ENCODE measurements at regions not wholly inside any gene's neighbourhood (a gene's known extent, or its start where the extent isn't known, plus 50 kb on each side); places are given as distances from the start of the nearest gene placed in this dataset.

DNA sequence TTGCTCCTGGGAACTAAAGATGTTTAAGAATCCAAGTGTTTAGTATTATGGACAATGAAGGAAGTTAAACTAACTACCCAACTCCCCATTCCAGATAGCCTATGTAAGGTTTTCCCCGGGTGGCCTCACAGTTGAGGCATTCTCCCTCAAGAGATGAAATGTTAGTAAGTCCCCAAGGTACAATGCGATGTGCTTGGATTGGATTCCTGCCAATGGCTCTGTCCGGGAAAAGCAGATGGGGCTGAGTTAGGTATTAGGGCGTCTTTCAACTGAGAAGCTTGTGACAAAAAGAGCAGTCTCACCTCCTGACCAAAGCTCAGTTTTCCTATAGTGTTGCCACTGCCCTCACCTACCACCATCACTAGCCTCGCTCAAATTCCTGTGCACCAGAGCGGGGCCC is 64.8 kb upstream of the E2F7 start:
- TF ChIP-seq, protein P1, sequence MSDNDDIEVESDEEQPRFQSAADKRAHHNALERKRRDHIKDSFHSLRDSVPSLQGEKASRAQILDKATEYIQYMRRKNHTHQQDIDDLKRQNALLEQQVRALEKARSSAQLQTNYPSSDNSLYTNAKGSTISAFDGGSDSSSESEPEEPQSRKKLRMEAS (IDR thresholded peaks at IDR 0.05; ENCODE audit: low read depth, low read length) = no peak
- TF ChIP-seq MYC (IDR thresholded peaks at IDR 0.05; ENCODE audit: low read depth, low read length) = no peak
- DNase-seq (ENCODE audit: low read depth) = no peak
- no peak overlapping the region for H3K4me3 ChIP-seq (ENCODE audit: low read depth, low read length)

DNA sequence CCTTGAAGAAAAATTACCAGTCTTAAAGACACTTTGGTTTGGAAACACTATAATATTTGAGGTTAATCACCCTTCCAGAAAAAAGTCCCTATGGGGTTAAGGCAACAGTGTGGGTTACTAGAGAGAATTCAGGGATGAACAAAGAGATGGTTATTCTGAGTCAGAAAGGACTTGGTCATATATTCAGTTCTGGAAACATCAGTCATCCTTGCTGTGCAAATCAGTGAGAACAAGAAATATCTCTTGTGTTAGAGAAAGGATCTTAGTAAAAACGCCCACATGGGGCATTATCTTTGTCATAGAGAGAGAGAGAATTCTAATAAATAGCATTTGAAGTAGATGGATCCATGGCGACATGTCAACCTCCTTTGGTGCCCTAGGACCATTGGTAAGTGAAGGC is 59.4 kb upstream of the E2F7 start:
- no peak for DNase-seq (ENCODE audit: low read depth)
- H3K4me3 ChIP-seq (ENCODE audit: low read depth, low read length) = no peak overlapping the region
- no peak for TF ChIP-seq MYC (IDR thresholded peaks at IDR 0.05; ENCODE audit: low read depth, low read length)
- TF ChIP-seq, protein P1 (IDR thresholded peaks at IDR 0.05; ENCODE audit: low read depth, low read length) = no peak
- TF ChIP-seq, protein P2, sequence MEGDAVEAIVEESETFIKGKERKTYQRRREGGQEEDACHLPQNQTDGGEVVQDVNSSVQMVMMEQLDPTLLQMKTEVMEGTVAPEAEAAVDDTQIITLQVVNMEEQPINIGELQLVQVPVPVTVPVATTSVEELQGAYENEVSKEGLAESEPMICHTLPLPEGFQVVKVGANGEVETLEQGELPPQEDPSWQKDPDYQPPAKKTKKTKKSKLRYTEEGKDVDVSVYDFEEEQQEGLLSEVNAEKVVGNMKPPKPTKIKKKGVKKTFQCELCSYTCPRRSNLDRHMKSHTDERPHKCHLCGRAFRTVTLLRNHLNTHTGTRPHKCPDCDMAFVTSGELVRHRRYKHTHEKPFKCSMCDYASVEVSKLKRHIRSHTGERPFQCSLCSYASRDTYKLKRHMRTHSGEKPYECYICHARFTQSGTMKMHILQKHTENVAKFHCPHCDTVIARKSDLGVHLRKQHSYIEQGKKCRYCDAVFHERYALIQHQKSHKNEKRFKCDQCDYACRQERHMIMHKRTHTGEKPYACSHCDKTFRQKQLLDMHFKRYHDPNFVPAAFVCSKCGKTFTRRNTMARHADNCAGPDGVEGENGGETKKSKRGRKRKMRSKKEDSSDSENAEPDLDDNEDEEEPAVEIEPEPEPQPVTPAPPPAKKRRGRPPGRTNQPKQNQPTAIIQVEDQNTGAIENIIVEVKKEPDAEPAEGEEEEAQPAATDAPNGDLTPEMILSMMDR (IDR thresholded peaks at IDR 0.05; ENCODE audit: low read depth, low read length) = no peak
- no peak for TF ChIP-seq POLR2A (IDR thresholded peaks at IDR 0.05; ENCODE audit: extremely low read depth, insufficient read length)

DNA sequence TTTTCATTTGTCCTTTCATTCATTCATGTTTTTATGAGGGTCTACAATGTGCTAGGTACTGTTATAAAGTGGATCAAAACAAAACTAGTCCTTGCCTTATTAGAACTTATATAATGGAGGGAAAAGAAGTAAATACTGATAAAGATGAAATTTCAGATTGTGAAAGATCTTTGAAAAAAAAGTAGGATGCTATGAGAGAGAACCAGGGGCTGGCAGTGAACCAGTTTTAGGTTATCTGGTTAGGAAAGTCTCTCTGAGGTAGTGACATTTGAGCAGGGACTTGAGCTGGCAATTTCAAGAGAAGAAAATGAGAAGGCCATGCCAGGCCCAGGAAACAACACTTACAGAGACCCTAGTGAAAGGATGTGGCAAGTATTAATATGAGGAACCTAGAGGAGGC is 57.3 kb upstream of the E2F7 start:
- no peak overlapping the region for H3K4me3 ChIP-seq (ENCODE audit: low read depth, low read length)
- DNase-seq (ENCODE audit: low read depth) = no peak
- TF ChIP-seq, protein P2 (IDR thresholded peaks at IDR 0.05; ENCODE audit: low read depth, low read length) = no peak
- TF ChIP-seq MYC (IDR thresholded peaks at IDR 0.05; ENCODE audit: low read depth, low read length) (no peak), POLR2A (IDR thresholded peaks at IDR 0.05; ENCODE audit: extremely low read depth, insufficient read length) (no peak)
- TF ChIP-seq, protein P1 (IDR thresholded peaks at IDR 0.05; ENCODE audit: low read depth, low read length) = no peak

DNA sequence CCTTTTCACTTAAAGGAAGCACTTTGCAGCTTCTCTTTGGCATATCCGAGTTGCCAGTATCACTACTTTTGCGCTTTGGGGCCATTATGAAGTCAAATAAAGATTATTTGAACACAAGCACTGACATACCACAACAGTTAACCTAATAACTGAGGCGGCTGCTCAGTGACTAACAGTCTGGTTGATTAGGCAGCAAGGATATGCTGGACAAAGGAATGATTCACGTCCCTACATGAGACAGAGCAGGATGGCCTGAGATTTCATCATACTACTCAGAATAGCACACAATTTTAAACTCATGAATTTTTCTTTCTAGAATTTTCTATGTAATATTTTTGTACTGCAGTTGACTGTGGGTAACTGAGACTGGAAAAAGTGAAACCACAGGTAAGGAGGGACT is 56.9 kb upstream of the E2F7 start:
- no peak for DNase-seq (ENCODE audit: low read depth)
- H3K4me3 ChIP-seq (ENCODE audit: low read depth, low read length) = no peak overlapping the region
- TF ChIP-seq MYC (IDR thresholded peaks at IDR 0.05; ENCODE audit: low read depth, low read length) (no peak), POLR2A (IDR thresholded peaks at IDR 0.05; ENCODE audit: extremely low read depth, insufficient read length) (no peak)
- TF ChIP-seq, protein P1 (IDR thresholded peaks at IDR 0.05; ENCODE audit: low read depth, low read length) = no peak
- TF ChIP-seq, protein P2 (IDR thresholded peaks at IDR 0.05; ENCODE audit: low read depth, low read length) = no peak

DNA sequence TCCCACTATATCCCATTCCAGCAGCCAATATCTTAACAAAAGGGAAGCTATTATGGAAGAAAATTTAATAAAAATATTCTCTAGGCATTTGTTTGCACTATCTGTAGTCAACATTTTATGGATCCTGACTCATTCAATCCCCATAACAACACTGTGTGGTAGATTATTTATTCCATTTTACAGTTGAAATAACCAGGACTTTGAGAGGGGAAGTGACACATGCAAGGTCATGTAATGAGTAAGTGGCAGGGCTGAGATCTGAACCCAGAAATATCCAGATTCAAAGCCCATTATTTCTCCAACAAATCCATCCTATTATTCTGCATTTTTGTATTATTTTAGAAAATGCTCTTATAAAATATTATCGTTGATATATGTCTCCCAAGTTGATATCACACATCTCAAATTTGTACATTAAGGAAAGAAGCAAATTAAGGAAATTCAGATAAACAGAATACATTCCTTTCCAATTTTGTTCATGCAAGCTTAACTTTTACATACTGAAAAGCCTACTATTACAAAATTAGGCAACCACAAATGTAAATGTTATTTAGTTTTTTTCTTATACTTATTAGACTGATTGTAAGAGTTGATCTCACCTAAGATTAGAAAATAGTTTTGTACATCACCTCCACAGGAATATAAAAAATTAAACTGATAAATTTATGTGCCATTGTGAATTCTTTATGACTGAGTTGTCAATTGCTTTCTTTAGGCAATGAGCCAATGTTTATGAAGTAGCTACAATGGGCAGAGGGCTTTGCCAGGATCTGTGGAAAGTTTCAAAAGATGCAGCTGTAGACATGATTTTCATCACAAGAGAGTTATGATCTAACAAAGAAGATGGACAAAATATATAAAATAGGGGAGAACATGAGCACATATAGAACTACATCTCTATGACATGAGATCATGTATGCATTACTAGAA is 55.1 kb upstream of the E2F7 start:
- H3K4me3 ChIP-seq (ENCODE audit: low read depth, low read length) = no peak overlapping the region
- DNase-seq (ENCODE audit: low read depth) = no peak
- TF ChIP-seq POLR2A (IDR thresholded peaks at IDR 0.05; ENCODE audit: extremely low read depth, insufficient read length) (no peak), MYC (IDR thresholded peaks at IDR 0.05; ENCODE audit: low read depth, low read length) (no peak)
- TF ChIP-seq, protein P1 (IDR thresholded peaks at IDR 0.05; ENCODE audit: low read depth, low read length) = no peak
- TF ChIP-seq, protein P2 (IDR thresholded peaks at IDR 0.05; ENCODE audit: low read depth, low read length) = no peak

DNA sequence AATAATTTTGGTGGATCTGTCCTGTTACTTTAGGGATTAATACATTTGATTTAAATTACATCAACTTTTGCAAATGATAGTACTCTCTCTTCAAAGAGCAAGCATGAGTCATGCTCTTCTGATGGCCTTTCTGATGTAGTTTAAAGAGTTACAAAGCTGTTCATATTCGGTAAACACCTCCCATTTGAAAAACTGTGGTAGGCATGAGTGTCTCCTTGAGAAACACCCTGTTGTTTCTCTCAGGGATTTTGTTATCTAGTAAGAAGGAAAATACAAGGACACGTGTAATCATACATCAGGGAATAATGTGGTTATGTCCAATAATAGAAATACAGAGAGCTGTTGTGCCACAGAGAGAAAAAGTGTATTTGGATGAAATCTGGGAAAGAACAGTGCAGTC is 53.3 kb upstream of the E2F7 start:
- no peak for DNase-seq (ENCODE audit: low read depth)
- no peak overlapping the region for H3K4me3 ChIP-seq (ENCODE audit: low read depth, low read length)
- TF ChIP-seq, protein P2 (IDR thresholded peaks at IDR 0.05; ENCODE audit: low read depth, low read length) = no peak
- no peak for TF ChIP-seq POLR2A (IDR thresholded peaks at IDR 0.05; ENCODE audit: extremely low read depth, insufficient read length)
- TF ChIP-seq, protein P1 (IDR thresholded peaks at IDR 0.05; ENCODE audit: low read depth, low read length) = no peak
- TF ChIP-seq MYC (IDR thresholded peaks at IDR 0.05; ENCODE audit: low read depth, low read length) = no peak
